Right lobe of liver (tissue), 6 donors: ENCODE measurements at regions not wholly inside any gene's neighbourhood (a gene's known extent, or its start where the extent isn't known, plus 50 kb on each side); places are given as distances from the start of the nearest gene placed in this dataset.

Experiments
- ATAC-seq, 4 donors: fragments of 200-7000 bp; cut with Tn5 transposase; one replicate each; pipeline ENCODE4 v1.9.1; 2020; ENCODE audit warnings: mild to moderate bottlenecking in 4 of 4, moderate library complexity in 4 of 4
- DNase-seq, 3 donors: peaks; one replicate each; pipeline ENCODE4 v3.0.0-alpha.2; 2020
- H3K27ac ChIP-seq, 3 donors: fragments of 200-600 bp; one replicate each; pipeline ENCODE4 v1.8.0; 2022
- H3K27me3 ChIP-seq, 2 donors: fragments of 200-600 bp; one replicate each; pipeline ENCODE4 v1.8.0; 2022
- H3K36me3 ChIP-seq, 4 donors: fragments of 200-600 bp; sonication (generic) in 1 of 4; one replicate each; pipeline versions ENCODE4 v1.5.1 to v1.8.0; 2017 to 2022; ENCODE audit warnings: control low read depth in 1 of 4
- H3K4me1 ChIP-seq, 4 donors: fragments of 200-600 bp; sonication (generic) in 1 of 4; one replicate each; pipeline versions ENCODE4 v1.5.1 to v1.8.0; 2017 to 2022; ENCODE audit warnings: control low read depth in 1 of 4
- H3K4me3 ChIP-seq, 3 donors: fragments of 200-600 bp; one replicate each; pipeline ENCODE4 v1.8.0; 2022
- H3K9me3 ChIP-seq, 4 donors: fragments of 200-600 bp; sonication (generic) in 1 of 4; one replicate each; pipeline versions ENCODE4 v1.5.1 to v1.8.0; 2017 to 2022; ENCODE audit warnings: control low read depth in 1 of 4
- POLR2A ChIP-seq: fragments of 450-650 bp; IDR thresholded peaks from one replicate; pipeline ENCODE4 v1.6.1; 2017; ENCODE audit warnings: antibody characterized with exemption, mild to moderate bottlenecking
- WGBS: methylation state at CpG from one replicate; pipeline ENCODE4 v1.1.6; 2018; ENCODE audit warnings: low coverage, low lambda C conversion rate; ENCODE audit not compliant: insufficient coverage; ENCODE audit errors: missing lambda C conversion rate; 5-methylcytosine and 5-hydroxymethylcytosine counted together
- intact Hi-C, 2 donors: fragments of 100-400 bp; cut with DNase I; formaldehyde crosslinking; loops; one replicate each; pipeline versions ENCODE4 v1.11.2 to v1.14.1; 2022
- TF ChIP-seq, protein P1 (sequence below), 4 donors: fragments of 200-600 bp in 3 of 4; fragments of 450-650 bp in 1 of 4; IDR thresholded peaks; one replicate each; pipeline versions ENCODE4 v1.5.1 to v1.8.0; 2016 to 2022; ENCODE audit warnings: antibody characterized with exemption in 4 of 4, mild to moderate bottlenecking in 2 of 4
- donor health status: DM: no; HTN: yes; CAD: no.
- donor health status: DM: no; HTN: no; CAD: no.
- donor health status: DM: no; HTN: no; CAD: no.
- donor health status: DM: no; HTN: yes; CAD: no.
- donor health status: DM: no; HTN: yes; CAD: no.

GRCh38 chr12:58067610-58068387, 126.4 kb downstream of the ATP23 start:
- no peak for DNase-seq
- no peak overlapping the region for H3K4me3 ChIP-seq
- H3K36me3 ChIP-seq: no peaks in the 10 kb centered on the region
- no peaks in the 10 kb centered on the region for H3K9me3 ChIP-seq
- H3K27me3 ChIP-seq: no peaks in the 10 kb centered on the region
- TF ChIP-seq, protein P1, sequence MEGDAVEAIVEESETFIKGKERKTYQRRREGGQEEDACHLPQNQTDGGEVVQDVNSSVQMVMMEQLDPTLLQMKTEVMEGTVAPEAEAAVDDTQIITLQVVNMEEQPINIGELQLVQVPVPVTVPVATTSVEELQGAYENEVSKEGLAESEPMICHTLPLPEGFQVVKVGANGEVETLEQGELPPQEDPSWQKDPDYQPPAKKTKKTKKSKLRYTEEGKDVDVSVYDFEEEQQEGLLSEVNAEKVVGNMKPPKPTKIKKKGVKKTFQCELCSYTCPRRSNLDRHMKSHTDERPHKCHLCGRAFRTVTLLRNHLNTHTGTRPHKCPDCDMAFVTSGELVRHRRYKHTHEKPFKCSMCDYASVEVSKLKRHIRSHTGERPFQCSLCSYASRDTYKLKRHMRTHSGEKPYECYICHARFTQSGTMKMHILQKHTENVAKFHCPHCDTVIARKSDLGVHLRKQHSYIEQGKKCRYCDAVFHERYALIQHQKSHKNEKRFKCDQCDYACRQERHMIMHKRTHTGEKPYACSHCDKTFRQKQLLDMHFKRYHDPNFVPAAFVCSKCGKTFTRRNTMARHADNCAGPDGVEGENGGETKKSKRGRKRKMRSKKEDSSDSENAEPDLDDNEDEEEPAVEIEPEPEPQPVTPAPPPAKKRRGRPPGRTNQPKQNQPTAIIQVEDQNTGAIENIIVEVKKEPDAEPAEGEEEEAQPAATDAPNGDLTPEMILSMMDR (IDR thresholded peaks at IDR 0.05): no peak
- TF ChIP-seq POLR2A: no peak
- 32% methylated on average over 1 of the region's 1 CpG for WGBS
- intact Hi-C loops: no loop called here
- ATAC-seq: no peak
- no peak overlapping the region for H3K27ac ChIP-seq
- no peaks in the 10 kb centered on the region for H3K4me1 ChIP-seq

- Histone ChIP-seq H3K27ac (no peak overlapping the region), H3K36me3 (no peaks in the 10 kb centered on the region), H3K4me1 (no peaks in the 10 kb centered on the region), H3K4me3 (no peak overlapping the region), H3K27me3 (no peaks in the 10 kb centered on the region), H3K9me3 (no peaks in the 10 kb centered on the region)
- DNase-seq (no peak), ATAC-seq (no peak)
- no peak for TF ChIP-seq POLR2A
- TF ChIP-seq, protein P1 (IDR thresholded peaks at IDR 0.05): no peak
- intact Hi-C loops: no loop called here
Observed at GRCh38 chr12:58068706-58069105, 127.3 kb downstream of the ATP23 start.

DNA sequence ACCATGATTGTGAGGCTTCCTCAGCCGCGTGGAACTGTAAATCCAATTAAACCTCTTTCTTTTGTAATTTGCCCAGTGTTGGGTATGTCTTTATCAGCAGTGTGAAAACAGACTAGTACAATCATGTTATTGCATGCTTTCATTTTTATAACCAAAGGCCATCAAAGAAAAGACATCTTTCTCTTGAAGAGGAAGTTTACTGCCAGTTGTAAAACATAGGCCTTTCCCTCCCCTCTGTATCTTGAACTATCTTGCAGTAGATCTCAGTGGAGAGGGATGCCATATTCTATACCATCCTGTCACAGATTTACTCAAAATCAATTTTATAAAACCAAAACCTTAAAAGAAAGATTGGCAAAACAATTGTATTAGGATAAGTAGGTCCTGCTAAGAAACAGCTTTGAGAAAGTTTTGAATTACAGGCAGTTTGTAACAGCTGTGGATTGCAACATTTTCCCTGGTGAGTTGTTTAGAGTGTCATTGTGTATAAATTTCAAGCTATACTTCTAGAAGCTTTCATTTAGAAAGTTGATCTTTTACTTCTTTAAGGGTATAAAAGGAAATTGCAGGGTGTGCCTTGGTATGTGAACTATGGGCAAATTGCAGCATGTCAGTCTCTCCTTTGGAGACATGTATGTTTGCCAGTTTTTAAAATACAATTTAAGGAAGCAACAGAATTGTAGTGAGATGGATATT, 128.0 kb downstream of the ATP23 start:
- WGBS: 62% methylated on average over 2 of the region's 2 CpGs
- no peaks in the 10 kb centered on the region for H3K4me1 ChIP-seq
- intact Hi-C loops: no loop called here
- H3K27me3 ChIP-seq: no peaks in the 10 kb centered on the region
- H3K27ac ChIP-seq: no peak overlapping the region
- DNase-seq (no peak), ATAC-seq (no peak)
- TF ChIP-seq, protein P1 (IDR thresholded peaks at IDR 0.05): no peak
- TF ChIP-seq POLR2A: no peak
- no peaks in the 10 kb centered on the region for H3K9me3 ChIP-seq
- H3K4me3 ChIP-seq: no peak overlapping the region
- no peaks in the 10 kb centered on the region for H3K36me3 ChIP-seq

DNA sequence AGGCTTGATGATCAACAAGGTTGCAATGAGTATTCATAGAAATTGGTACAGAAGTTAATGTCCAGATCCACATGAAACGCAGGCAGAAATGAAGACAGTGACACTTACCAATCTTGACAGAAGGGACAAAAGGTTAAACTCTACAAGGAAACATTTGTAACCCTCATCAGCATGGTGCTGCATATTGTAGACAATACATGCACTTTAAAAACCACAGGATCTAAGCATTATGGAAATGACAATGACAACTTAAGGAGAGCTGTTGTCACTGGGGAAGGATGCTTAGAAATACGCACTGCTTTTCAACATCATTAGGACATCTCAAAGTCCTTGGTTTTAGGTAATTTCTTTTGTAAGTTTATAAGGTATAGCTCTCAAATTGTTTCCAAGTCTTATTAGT, 130.6 kb downstream of the ATP23 start:
- no peak for TF ChIP-seq POLR2A
- TF ChIP-seq, protein P1 (IDR thresholded peaks at IDR 0.05): no peak
- no peak overlapping the region for H3K27ac ChIP-seq
- no peak overlapping the region for H3K4me3 ChIP-seq
- no peaks in the 10 kb centered on the region for H3K4me1 ChIP-seq
- no peaks in the 10 kb centered on the region for H3K36me3 ChIP-seq
- H3K27me3 ChIP-seq: no peaks in the 10 kb centered on the region
- DNase-seq (no peak), ATAC-seq (no peak)
- WGBS: 53% methylated on average over 2 of the region's 2 CpGs
- intact Hi-C loops: no loop called here
- no peaks in the 10 kb centered on the region for H3K9me3 ChIP-seq
